Fibroblast of lung (primary cell): ENCODE measurements at regions not wholly inside any gene's neighbourhood (a gene's known extent, or its start where the extent isn't known, plus 50 kb on each side); places are given as distances from the start of the nearest gene placed in this dataset.

ENCODE experiments used
- DNase-seq, 2 donors: peaks; one replicate each; pipeline versions ENCODE4 v3.0.0 to v3.0.0-alpha.2; 2010; ENCODE audit warnings: low read depth in 2 of 2
- H2AFZ ChIP-seq: 2 replicates; pipeline ENCODE4 v1.5.1; 2012; ENCODE audit warnings: low read length, control low read depth, inconsistent platforms
- H3K27ac ChIP-seq: 2 replicates; pipeline ENCODE4 v1.5.1; 2011; ENCODE audit warnings: low read length, control low read depth; ENCODE audit not compliant: insufficient read depth
- H3K27me3 ChIP-seq: 2 replicates; pipeline ENCODE4 v1.5.1; 2011; ENCODE audit warnings: mild to moderate bottlenecking, low read length; ENCODE audit not compliant: control insufficient read depth, insufficient read depth
- H3K36me3 ChIP-seq: 2 replicates; pipeline ENCODE4 v1.5.1; 2011; ENCODE audit warnings: low read length; ENCODE audit not compliant: control insufficient read depth, insufficient read depth
- H3K4me1 ChIP-seq: 2 replicates; pipeline ENCODE4 v1.5.1; 2011; ENCODE audit warnings: low read length; ENCODE audit not compliant: control insufficient read depth, insufficient read depth; ENCODE audit errors: extremely low read depth
- H3K4me2 ChIP-seq: 2 replicates; pipeline ENCODE4 v1.5.1; 2011; ENCODE audit warnings: low read length, control low read depth; ENCODE audit not compliant: insufficient read depth; ENCODE audit errors: extremely low read depth
- H3K4me3 ChIP-seq, 4 experiments: fragments of 200-600 bp in 1 of 4; sonication (generic) in 1 of 4; replicated peaks in 1 of 4; 2 replicates each; pipeline ENCODE4 v1.5.1; 2011 to 2016; ENCODE audit warnings: low read length in 4 of 4, low read depth in 3 of 4, mild to moderate bottlenecking in 3 of 4, control low read depth in 2 of 4, inconsistent platforms in 1 of 4, mixed read lengths in 1 of 4; ENCODE audit not compliant: insufficient read depth in 1 of 4; ENCODE audit errors: control extremely low read depth in 1 of 4
- H3K79me2 ChIP-seq: 2 replicates; pipeline ENCODE4 v1.5.1; 2012; ENCODE audit warnings: mild to moderate bottlenecking, low read length, inconsistent platforms; ENCODE audit not compliant: control insufficient read depth, insufficient read depth
- H3K9ac ChIP-seq: 2 replicates; pipeline ENCODE4 v1.5.1; 2011; ENCODE audit warnings: mild to moderate bottlenecking, low read length, control low read depth; ENCODE audit not compliant: insufficient read depth
- H3K9me3 ChIP-seq: 2 replicates; pipeline ENCODE4 v1.5.1; 2012; ENCODE audit warnings: low read depth, low read length; ENCODE audit not compliant: control insufficient read depth, insufficient read depth
- H4K20me1 ChIP-seq: 2 replicates; pipeline ENCODE4 v1.5.1; 2011; ENCODE audit warnings: low read length; ENCODE audit not compliant: control insufficient read depth, insufficient read depth; ENCODE audit errors: extremely low read depth
- CTCF ChIP-seq, 2 donors: IDR thresholded peaks in 1 of 2; conservative IDR thresholded peaks in 1 of 2; 1 replicate in 1 of 2; 2 replicates in 1 of 2; pipeline ENCODE4 v1.5.1; 2011 to 2012; ENCODE audit warnings: low read length in 2 of 2, control low read depth in 1 of 2, inconsistent platforms in 1 of 2, low read depth in 1 of 2, mild to moderate bottlenecking in 1 of 2
- EZH2 ChIP-seq: IDR thresholded peaks from 2 replicates; pipeline ENCODE4 v1.5.1; 2012; ENCODE audit warnings: low read length, control low read depth, mild to moderate bottlenecking; ENCODE audit errors: missing control alignments

- Histone ChIP-seq H3K27me3 (no peaks in the 10 kb centered on the region), H3K4me2 (no peak overlapping the region), H3K4me1 (peaks cover 4% of the 10 kb centered on the region), H3K36me3 (no peaks in the 10 kb centered on the region), H3K9ac (no peak overlapping the region), H3K27ac (no peak overlapping the region), H3K79me2 (no peaks in the 10 kb centered on the region), H3K9me3 (no peaks in the 10 kb centered on the region), H4K20me1 (no peaks in the 10 kb centered on the region), H2AFZ (no peak overlapping the region), H3K4me3 (no peak overlapping the region)
- no peak for DNase-seq
- TF ChIP-seq EZH2, result no peak
- TF ChIP-seq CTCF (conservative IDR thresholded peaks at IDR 0.05 in 1 of 2, IDR thresholded peaks at IDR 0.05 in 1 of 2; ENCODE audit: low read depth in 1 of 2, low read length in 2 of 2), result no peak
Measured at GRCh38 chr2:216553482-216554240, 55.0 kb downstream of the RPL37A start.

- H3K4me3 ChIP-seq, result no peak overlapping the region
- no peak overlapping the region for H2AFZ ChIP-seq
- H4K20me1 ChIP-seq, result no peaks in the 10 kb centered on the region
- H3K27me3 ChIP-seq, result no peaks in the 10 kb centered on the region
- H3K9me3 ChIP-seq, result no peaks in the 10 kb centered on the region
- no peak for DNase-seq
- H3K36me3 ChIP-seq, result no peaks in the 10 kb centered on the region
- peaks cover 4% of the 10 kb centered on the region for H3K4me1 ChIP-seq
- no peak for TF ChIP-seq CTCF (conservative IDR thresholded peaks at IDR 0.05 in 1 of 2, IDR thresholded peaks at IDR 0.05 in 1 of 2; ENCODE audit: low read depth in 1 of 2, low read length in 2 of 2)
- TF ChIP-seq EZH2, result no peak
- H3K79me2 ChIP-seq, result no peaks in the 10 kb centered on the region
- H3K9ac ChIP-seq, result no peak overlapping the region
- H3K4me2 ChIP-seq, result no peak overlapping the region
- H3K27ac ChIP-seq, result no peak overlapping the region
Measured at GRCh38 chr2:216554286-216554685, 55.6 kb downstream of the RPL37A start.

GRCh38 chr2:216554755-216555154 is 56.1 kb downstream of the RPL37A start:
- no peak overlapping the region for H3K27ac ChIP-seq
- TF ChIP-seq EZH2 (no peak), CTCF (conservative IDR thresholded peaks at IDR 0.05 in 1 of 2, IDR thresholded peaks at IDR 0.05 in 1 of 2; ENCODE audit: low read depth in 1 of 2, low read length in 2 of 2) (no peak)
- no peak for DNase-seq
- no peak overlapping the region for H3K4me3 ChIP-seq
- no peaks in the 10 kb centered on the region for H3K36me3 ChIP-seq
- H2AFZ ChIP-seq, result no peak overlapping the region
- no peaks in the 10 kb centered on the region for H3K79me2 ChIP-seq
- H3K9me3 ChIP-seq, result no peaks in the 10 kb centered on the region
- H4K20me1 ChIP-seq, result no peaks in the 10 kb centered on the region
- H3K27me3 ChIP-seq, result no peaks in the 10 kb centered on the region
- H3K4me2 ChIP-seq, result no peak overlapping the region
- H3K4me1 ChIP-seq, result peaks cover 4% of the 10 kb centered on the region
- no peak overlapping the region for H3K9ac ChIP-seq
